ENCODE measurements at regions not wholly inside any gene's neighbourhood (a gene's known extent, or its start where the extent isn't known, plus 50 kb on each side); places are given as distances from the start of the nearest gene placed in this dataset.

DNA sequence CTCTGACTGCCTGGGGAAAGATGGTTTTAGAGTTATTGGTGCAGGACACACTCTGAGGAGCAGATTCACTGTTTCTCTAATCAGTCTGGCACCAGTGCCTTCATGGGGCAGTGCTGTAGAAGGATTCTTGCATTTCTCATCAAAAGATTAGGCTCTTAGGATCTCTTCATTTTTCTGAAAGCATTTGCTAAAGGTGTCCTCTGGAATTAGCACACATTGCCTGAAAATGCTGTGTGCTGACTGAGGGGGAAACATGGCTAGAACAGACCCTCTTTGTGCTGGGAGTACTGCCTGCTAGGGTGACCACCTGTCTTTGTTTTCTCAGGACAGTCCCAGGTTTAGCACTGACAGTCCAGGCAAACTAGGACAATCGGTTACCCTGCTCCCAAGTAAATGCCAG, 301.0 kb downstream of the PTEN start:
- WGBS, 2 donors = 69 to 95% methylated on average over 1 of the region's 1 CpG
- ATAC-seq (ENCODE audit: low FRiP score in 2 of 2) (no peak), DNase-seq (no peak)
- no peaks in the 10 kb centered on the region for H3K4me1 ChIP-seq
- no peak overlapping the region for H3K27ac ChIP-seq
- H3K4me3 ChIP-seq = no peak overlapping the region
- no peaks in the 10 kb centered on the region for H3K27me3 ChIP-seq
- TF ChIP-seq POLR2A (IDR thresholded peaks at IDR 0.05) (no peak), EP300 (IDR thresholded peaks at IDR 0.05) (no peak), POLR2AphosphoS5 (IDR thresholded peaks at IDR 0.05) (no peak)
- TF ChIP-seq, protein P1, sequence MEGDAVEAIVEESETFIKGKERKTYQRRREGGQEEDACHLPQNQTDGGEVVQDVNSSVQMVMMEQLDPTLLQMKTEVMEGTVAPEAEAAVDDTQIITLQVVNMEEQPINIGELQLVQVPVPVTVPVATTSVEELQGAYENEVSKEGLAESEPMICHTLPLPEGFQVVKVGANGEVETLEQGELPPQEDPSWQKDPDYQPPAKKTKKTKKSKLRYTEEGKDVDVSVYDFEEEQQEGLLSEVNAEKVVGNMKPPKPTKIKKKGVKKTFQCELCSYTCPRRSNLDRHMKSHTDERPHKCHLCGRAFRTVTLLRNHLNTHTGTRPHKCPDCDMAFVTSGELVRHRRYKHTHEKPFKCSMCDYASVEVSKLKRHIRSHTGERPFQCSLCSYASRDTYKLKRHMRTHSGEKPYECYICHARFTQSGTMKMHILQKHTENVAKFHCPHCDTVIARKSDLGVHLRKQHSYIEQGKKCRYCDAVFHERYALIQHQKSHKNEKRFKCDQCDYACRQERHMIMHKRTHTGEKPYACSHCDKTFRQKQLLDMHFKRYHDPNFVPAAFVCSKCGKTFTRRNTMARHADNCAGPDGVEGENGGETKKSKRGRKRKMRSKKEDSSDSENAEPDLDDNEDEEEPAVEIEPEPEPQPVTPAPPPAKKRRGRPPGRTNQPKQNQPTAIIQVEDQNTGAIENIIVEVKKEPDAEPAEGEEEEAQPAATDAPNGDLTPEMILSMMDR (IDR thresholded peaks at IDR 0.05) = no peak
- no peaks in the 10 kb centered on the region for H3K36me3 ChIP-seq
- no peaks in the 10 kb centered on the region for H3K9me3 ChIP-seq

DNA sequence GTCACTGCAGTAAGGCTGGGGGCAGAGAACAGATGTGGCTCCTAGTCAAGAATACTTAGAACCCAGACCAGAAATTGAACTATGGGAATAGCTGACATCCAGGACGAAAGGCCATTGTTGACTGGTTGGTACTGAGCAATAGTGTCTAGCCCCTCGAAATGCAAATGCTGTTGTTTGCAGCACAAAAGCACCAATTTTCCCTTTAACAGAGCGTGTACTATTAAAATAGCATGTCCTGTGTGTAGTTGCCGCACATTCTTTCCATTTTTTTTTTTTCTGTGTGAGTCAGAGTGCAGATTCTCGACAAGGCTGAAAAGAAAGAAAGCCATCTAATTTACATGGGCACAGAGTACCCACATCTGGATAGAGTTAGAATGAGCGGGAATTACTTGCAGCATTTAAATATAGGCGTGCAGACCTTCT, 302.4 kb downstream of the PTEN start:
- TF ChIP-seq POLR2A (IDR thresholded peaks at IDR 0.05) (no peak), EP300 (IDR thresholded peaks at IDR 0.05) (no peak), POLR2AphosphoS5 (IDR thresholded peaks at IDR 0.05) (no peak)
- TF ChIP-seq, protein P1 (IDR thresholded peaks at IDR 0.05) = no peak
- ATAC-seq (ENCODE audit: low FRiP score in 2 of 2) = no peak

DNA sequence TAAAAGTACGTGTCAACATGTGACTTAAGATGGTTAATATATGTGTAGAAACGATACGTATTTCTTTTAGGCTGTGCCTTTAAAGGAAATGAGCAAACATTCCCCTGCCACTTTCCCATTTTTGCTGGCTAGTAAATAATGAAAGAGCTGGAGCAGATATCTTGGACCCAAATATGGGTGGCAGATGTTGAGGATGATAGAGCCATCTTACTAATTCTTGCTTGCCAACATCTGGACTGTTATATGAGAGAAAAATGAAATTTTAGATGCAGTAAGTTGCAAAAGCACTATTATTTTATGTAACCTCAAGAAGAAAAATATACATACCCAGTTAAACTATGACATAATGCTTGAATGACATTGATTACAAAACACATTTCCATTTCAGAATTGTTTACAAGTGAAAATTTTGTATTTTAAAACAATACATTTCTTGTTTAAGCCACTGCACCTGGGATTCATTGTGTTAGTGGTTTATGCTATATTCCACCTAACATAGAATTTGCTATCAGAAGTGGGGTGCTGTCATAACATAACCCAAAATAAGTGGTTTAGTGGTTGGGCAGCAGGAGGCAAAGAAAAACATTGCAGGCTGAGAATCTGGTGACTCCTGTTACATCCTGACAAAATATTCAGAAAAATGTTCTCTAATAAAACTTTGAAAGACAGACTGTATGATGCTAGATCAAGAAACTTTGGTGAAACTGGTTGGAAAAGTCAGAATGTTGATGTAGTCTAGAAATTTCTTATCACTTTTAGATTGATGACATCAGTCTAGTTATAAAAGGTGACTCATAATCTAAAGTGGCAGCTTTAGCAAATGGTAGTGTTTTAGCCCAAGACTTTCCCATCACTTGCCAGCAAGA, 305.0 kb downstream of the PTEN start:
- H3K27me3 ChIP-seq = no peaks in the 10 kb centered on the region
- no peaks in the 10 kb centered on the region for H3K36me3 ChIP-seq
- H3K9me3 ChIP-seq = no peaks in the 10 kb centered on the region
- H3K4me1 ChIP-seq = no peaks in the 10 kb centered on the region
- no peak overlapping the region for H3K27ac ChIP-seq
- DNase-seq (no peak), ATAC-seq (ENCODE audit: low FRiP score in 2 of 2) (no peak)
- 96 to 98% methylated on average over 3 of the region's 3 CpGs for WGBS, 2 donors
- TF ChIP-seq, protein P1 (IDR thresholded peaks at IDR 0.05) = no peak
- TF ChIP-seq EP300 (IDR thresholded peaks at IDR 0.05) (no peak), POLR2AphosphoS5 (IDR thresholded peaks at IDR 0.05) (no peak), POLR2A (IDR thresholded peaks at IDR 0.05) (no peak)
- no peak overlapping the region for H3K4me3 ChIP-seq

More for the DNA sequence above, 302.4 kb downstream of the PTEN start:
- DNase-seq = no peak
- 90 to 92% methylated on average over 7 of the region's 7 CpGs for WGBS, 2 donors
- H3K27ac ChIP-seq = no peak overlapping the region
- no peaks in the 10 kb centered on the region for H3K4me1 ChIP-seq
- H3K36me3 ChIP-seq = no peaks in the 10 kb centered on the region
- H3K9me3 ChIP-seq = no peaks in the 10 kb centered on the region
- H3K4me3 ChIP-seq = no peak overlapping the region
- no peaks in the 10 kb centered on the region for H3K27me3 ChIP-seq

DNA sequence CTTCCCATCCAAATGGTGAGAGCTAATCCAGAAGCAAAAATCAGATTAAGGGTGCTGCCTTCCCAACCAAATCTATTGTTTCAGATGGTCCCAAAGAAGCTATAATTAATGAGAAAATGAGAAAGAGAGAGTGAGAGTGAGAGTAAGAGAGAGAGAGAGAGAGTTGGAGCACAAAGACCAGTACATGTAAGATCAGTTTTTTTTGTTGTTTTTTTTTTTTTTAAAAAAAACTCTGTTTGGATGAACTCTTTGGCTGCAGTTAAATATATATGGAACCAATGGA, 305.6 kb downstream of the PTEN start:
- TF ChIP-seq POLR2AphosphoS5 (IDR thresholded peaks at IDR 0.05) = no peak
- TF ChIP-seq, protein P1 (IDR thresholded peaks at IDR 0.05) = no peak
- TF ChIP-seq EP300 (IDR thresholded peaks at IDR 0.05) = no peak
- no peak for TF ChIP-seq POLR2A (IDR thresholded peaks at IDR 0.05)
- ATAC-seq (ENCODE audit: low FRiP score in 2 of 2) = no peak
- no peak overlapping the region for H3K4me3 ChIP-seq
- H3K4me1 ChIP-seq = no peaks in the 10 kb centered on the region
- no peaks in the 10 kb centered on the region for H3K36me3 ChIP-seq
- no peaks in the 10 kb centered on the region for H3K9me3 ChIP-seq
- no peak overlapping the region for H3K27ac ChIP-seq
- no peaks in the 10 kb centered on the region for H3K27me3 ChIP-seq
- no peak for DNase-seq

DNA sequence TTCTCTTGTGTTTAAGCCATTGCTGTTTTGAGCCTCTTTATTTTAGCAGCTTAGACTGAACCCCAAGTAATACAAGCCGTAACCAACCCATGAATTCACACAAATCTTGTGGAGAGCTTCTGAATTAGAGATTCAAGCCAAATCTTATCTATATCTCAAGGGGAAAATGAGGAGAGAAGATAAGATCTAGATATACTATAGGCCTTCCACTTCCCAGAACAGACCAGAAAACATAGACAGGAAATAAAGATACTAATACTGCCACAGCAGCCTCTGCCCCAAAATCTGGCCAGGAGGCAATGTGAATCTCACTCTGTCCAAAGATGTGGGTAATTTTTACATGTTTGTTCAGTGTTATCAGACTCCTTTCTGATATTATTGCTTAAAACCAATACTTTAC, 307.2 kb downstream of the PTEN start:
- H3K27me3 ChIP-seq = no peaks in the 10 kb centered on the region
- ATAC-seq (ENCODE audit: low FRiP score in 2 of 2) = no peak
- H3K36me3 ChIP-seq = no peaks in the 10 kb centered on the region
- no peaks in the 10 kb centered on the region for H3K4me1 ChIP-seq
- WGBS, 2 donors = 93 to 94% methylated on average over 1 of the region's 1 CpG
- no peak overlapping the region for H3K27ac ChIP-seq
- no peak for DNase-seq
- no peak overlapping the region for H3K4me3 ChIP-seq
- TF ChIP-seq, protein P1 (IDR thresholded peaks at IDR 0.05) = no peak
- TF ChIP-seq POLR2A (IDR thresholded peaks at IDR 0.05) (no peak), EP300 (IDR thresholded peaks at IDR 0.05) (no peak), POLR2AphosphoS5 (IDR thresholded peaks at IDR 0.05) (no peak)
- H3K9me3 ChIP-seq = no peaks in the 10 kb centered on the region
